ENCODE measurements at regions not wholly inside any gene's neighbourhood (a gene's known extent, or its start where the extent isn't known, plus 50 kb on each side); places are given as distances from the start of the nearest gene placed in this dataset.

GRCh38 chr13:80161896-80162295, 179.0 kb downstream of the SPRY2 start:
- WGBS (ENCODE audit: extremely low coverage, insufficient read length, low lambda C conversion rate) = no CpG with 5 or more reads among the region's 5 CpGs
- Histone ChIP-seq H3K79me1 (ENCODE audit: insufficient read depth, low read depth, low read length, poor library complexity, severe bottlenecking) (no peaks in the 10 kb centered on the region), H2AFZ (ENCODE audit: low read length) (no peak overlapping the region)

More at GRCh38 chr13:80161896-80162295, 179.0 kb downstream of the SPRY2 start:
- H4K91ac ChIP-seq (ENCODE audit: insufficient read length, low read depth, low read length) = no peak overlapping the region
- Mint-ChIP-seq H3K4me1 (peaks cover 6 to 8% of the 10 kb centered on the region in 2 experiments; a peak in 3 of 4 replicates), H3K36me3 (ENCODE audit: insufficient read depth in 1 of 3, low read depth in 3 of 3) (no peaks in the 10 kb centered on the region), H3K4me3 (no peak overlapping the region), H3K9me3 (no peaks in the 10 kb centered on the region), H3K27me3 (ENCODE audit: low read depth) (no peaks in the 10 kb centered on the region; the same call in 1 of the 2 replicates), H3K27ac (no peak overlapping the region; a peak in 1 of 7 replicates)
- no peaks in the 10 kb centered on the region for H3K27me3 ChIP-seq (ENCODE audit: insufficient read depth, low read length)
- H3K4me2 ChIP-seq (ENCODE audit: insufficient read depth, insufficient read length, low read length) = no peak overlapping the region
- no peak overlapping the region for H3K9ac ChIP-seq (ENCODE audit: extremely low read depth, insufficient read length, low read length)
- no peak overlapping the region for H4K5ac ChIP-seq (ENCODE audit: insufficient read length, low read depth, low read length)
- no peaks in the 10 kb centered on the region for H3K23me2 ChIP-seq (ENCODE audit: insufficient read length, low read depth, low read length, poor library complexity, severe bottlenecking)
- H3K4ac ChIP-seq (ENCODE audit: low read depth, low read length) = no peak overlapping the region
- H3K56ac ChIP-seq (ENCODE audit: insufficient read length, low read depth, low read length) = no peak overlapping the region
- no peak overlapping the region for H4K8ac ChIP-seq (replicated peaks; ENCODE audit: insufficient read length, low read depth, low read length)
- no peak overlapping the region for H2BK5ac ChIP-seq (ENCODE audit: insufficient read length, low read length)
- no peaks in the 10 kb centered on the region for H4K20me1 ChIP-seq (ENCODE audit: control insufficient read depth, insufficient read depth, insufficient read length)
- H3K79me2 ChIP-seq (ENCODE audit: insufficient read depth, low read length) = no peaks in the 10 kb centered on the region
- H3T11ph ChIP-seq (ENCODE audit: low read length) = no peak overlapping the region
- H2BK15ac ChIP-seq (ENCODE audit: low read depth, low read length) = no peak overlapping the region
- H3K27ac ChIP-seq (ENCODE audit: insufficient read length, low read depth, low read length) = no peak overlapping the region
- DNase-seq = no peak
- no peak overlapping the region for H2BK20ac ChIP-seq (ENCODE audit: low read depth, low read length, poor library complexity, severe bottlenecking)
- no peak overlapping the region for H2BK12ac ChIP-seq (ENCODE audit: insufficient read length, low read depth, low read length)
- H3K14ac ChIP-seq (ENCODE audit: insufficient read depth, low read length) = no peak overlapping the region
- H2AK5ac ChIP-seq (ENCODE audit: insufficient read length, low read length) = no peak overlapping the region
- H3K4me1 ChIP-seq (ENCODE audit: insufficient read depth, low read length) = no peaks in the 10 kb centered on the region
- no peak overlapping the region for H2BK120ac ChIP-seq (ENCODE audit: low read depth, low read length, poor library complexity, severe bottlenecking)
- H3K23ac ChIP-seq (ENCODE audit: insufficient read length, low read depth, low read length) = no peak overlapping the region
- no peak overlapping the region for H3K18ac ChIP-seq (ENCODE audit: insufficient read length, low read depth, low read length)
- H3K9me3 ChIP-seq (ENCODE audit: control insufficient read depth, low read depth, low read length) = no peaks in the 10 kb centered on the region
- no peak for TF ChIP-seq CTCF (conservative IDR thresholded peaks at IDR 0.05)
